Liver (tissue), 7 donors: ENCODE measurements at regions not wholly inside any gene's neighbourhood (a gene's known extent, or its start where the extent isn't known, plus 50 kb on each side); places are given as distances from the start of the nearest gene placed in this dataset.

ENCODE experiments used
- DNase-seq: peaks from one replicate; pipeline ENCODE4 v3.0.0-alpha.2; 2017; ENCODE audit warnings: low spot score
- H3K27ac ChIP-seq, 2 donors: one replicate each; pipeline ENCODE4 v1.7.0; 2013; ENCODE audit warnings: inconsistent platforms in 2 of 2, low read length in 2 of 2, control low read depth in 1 of 2, low read depth in 1 of 2, mild to moderate bottlenecking in 1 of 2
- H3K27me3 ChIP-seq, 4 donors: one replicate each; pipeline versions ENCODE4 v1.6.1 to v1.7.0; 2013; ENCODE audit warnings: low read length in 3 of 4, inconsistent platforms in 1 of 4, mild to moderate bottlenecking in 1 of 4, moderate library complexity in 1 of 4; ENCODE audit not compliant: control insufficient read depth in 4 of 4, insufficient read depth in 4 of 4
- H3K36me3 ChIP-seq, 4 donors: one replicate each; pipeline versions ENCODE4 v1.6.1 to v1.7.0; 2013; ENCODE audit warnings: low read length in 3 of 4, mild to moderate bottlenecking in 3 of 4, low read depth in 1 of 4, moderate library complexity in 1 of 4; ENCODE audit not compliant: control insufficient read depth in 4 of 4, insufficient read depth in 3 of 4
- H3K4me1 ChIP-seq, 4 donors: one replicate each; pipeline versions ENCODE4 v1.6.1 to v1.7.0; 2013; ENCODE audit warnings: low read length in 3 of 4, mild to moderate bottlenecking in 3 of 4, moderate library complexity in 1 of 4; ENCODE audit not compliant: control insufficient read depth in 4 of 4, insufficient read depth in 4 of 4
- H3K4me3 ChIP-seq, 3 donors: one replicate each; pipeline versions ENCODE4 v1.6.1 to v1.7.0; 2013; ENCODE audit warnings: low read length in 3 of 3, control low read depth in 1 of 3, low read depth in 1 of 3, mild to moderate bottlenecking in 1 of 3
- H3K9ac ChIP-seq, 2 donors: one replicate each; pipeline ENCODE4 v1.7.0; 2013; ENCODE audit warnings: low read length in 2 of 2, mild to moderate bottlenecking in 2 of 2, moderate library complexity in 2 of 2, control low read depth in 1 of 2, low read depth in 1 of 2
- H3K9me3 ChIP-seq, 4 donors: one replicate each; pipeline versions ENCODE4 v1.6.1 to v1.7.0; 2013; ENCODE audit warnings: low read length in 3 of 4; ENCODE audit not compliant: control insufficient read depth in 4 of 4
- ATF3 ChIP-seq: IDR thresholded peaks from 2 replicates; pipeline ENCODE4 v1.6.1; 2016; ENCODE audit warnings: antibody characterized with exemption
- HNF4A ChIP-seq, 2 donors: conservative IDR thresholded peaks; 2 replicates each; pipeline ENCODE4 v1.6.1; 2016; ENCODE audit warnings: antibody characterized with exemption in 2 of 2, mild to moderate bottlenecking in 2 of 2
- HNF4G ChIP-seq: IDR thresholded peaks from 2 replicates; pipeline ENCODE4 v1.6.1; 2016; ENCODE audit warnings: antibody characterized with exemption
- JUND ChIP-seq, 2 donors: IDR thresholded peaks; 2 replicates each; pipeline ENCODE4 v1.6.1; 2016; ENCODE audit warnings: antibody characterized with exemption in 2 of 2
- MAX ChIP-seq: IDR thresholded peaks from 2 replicates; pipeline ENCODE4 v1.6.1; 2016; ENCODE audit warnings: antibody characterized with exemption
- RAD21 ChIP-seq, 2 donors: IDR thresholded peaks; 2 replicates each; pipeline ENCODE4 v1.6.1; 2016; ENCODE audit warnings: antibody characterized with exemption in 2 of 2, mild to moderate bottlenecking in 2 of 2
- REST ChIP-seq: IDR thresholded peaks from 2 replicates; pipeline ENCODE4 v1.6.1; 2016; ENCODE audit warnings: antibody characterized with exemption, mild to moderate bottlenecking
- RXRA ChIP-seq, 2 donors: IDR thresholded peaks; 2 replicates each; pipeline ENCODE4 v1.6.1; 2017 to 2018; ENCODE audit warnings: antibody characterized with exemption in 2 of 2, mild to moderate bottlenecking in 1 of 2
- TAF1 ChIP-seq: conservative IDR thresholded peaks from 2 replicates; pipeline ENCODE4 v1.6.1; 2016; ENCODE audit warnings: antibody characterized with exemption, mild to moderate bottlenecking
- YY1 ChIP-seq: IDR thresholded peaks from 2 replicates; pipeline ENCODE4 v1.6.1; 2016; ENCODE audit warnings: antibody characterized with exemption, mild to moderate bottlenecking
- WGBS: extraction: QIAGEN DNeasy Blood & Tissue Kit; methylation state at CpG from one replicate; pipeline ENCODE4 v1.1.7; 2013; 5-methylcytosine and 5-hydroxymethylcytosine counted together
- TF ChIP-seq, protein P1 (sequence below): IDR thresholded peaks from 2 replicates; pipeline ENCODE4 v1.6.1; 2016; ENCODE audit warnings: antibody characterized with exemption
- donor health status: healthy.
- donor health status: healthy.
- donor health status: healthy.
- donor health status: healthy.

- 79% methylated on average over 6 of the region's 6 CpGs for WGBS
- Histone ChIP-seq H3K4me3 (no peak overlapping the region), H3K27me3 (peaks cover 0 to 4% (median 0%) of the 10 kb centered on the region in 4 donors), H3K9ac (no peak overlapping the region), H3K27ac (no peak overlapping the region), H3K9me3 (no peaks in the 10 kb centered on the region), H3K36me3 (no peaks in the 10 kb centered on the region), H3K4me1 (no peaks in the 10 kb centered on the region)
- no peak for DNase-seq
- TF ChIP-seq HNF4A (conservative IDR thresholded peaks at IDR 0.05) (no peak), RAD21 (IDR thresholded peaks at IDR 0.05) (no peak), HNF4G (no peak), TAF1 (no peak), REST (no peak)
- TF ChIP-seq, protein P1, sequence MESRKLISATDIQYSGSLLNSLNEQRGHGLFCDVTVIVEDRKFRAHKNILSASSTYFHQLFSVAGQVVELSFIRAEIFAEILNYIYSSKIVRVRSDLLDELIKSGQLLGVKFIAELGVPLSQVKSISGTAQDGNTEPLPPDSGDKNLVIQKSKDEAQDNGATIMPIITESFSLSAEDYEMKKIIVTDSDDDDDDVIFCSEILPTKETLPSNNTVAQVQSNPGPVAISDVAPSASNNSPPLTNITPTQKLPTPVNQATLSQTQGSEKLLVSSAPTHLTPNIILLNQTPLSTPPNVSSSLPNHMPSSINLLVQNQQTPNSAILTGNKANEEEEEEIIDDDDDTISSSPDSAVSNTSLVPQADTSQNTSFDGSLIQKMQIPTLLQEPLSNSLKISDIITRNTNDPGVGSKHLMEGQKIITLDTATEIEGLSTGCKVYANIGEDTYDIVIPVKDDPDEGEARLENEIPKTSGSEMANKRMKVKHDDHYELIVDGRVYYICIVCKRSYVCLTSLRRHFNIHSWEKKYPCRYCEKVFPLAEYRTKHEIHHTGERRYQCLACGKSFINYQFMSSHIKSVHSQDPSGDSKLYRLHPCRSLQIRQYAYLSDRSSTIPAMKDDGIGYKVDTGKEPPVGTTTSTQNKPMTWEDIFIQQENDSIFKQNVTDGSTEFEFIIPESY, result no peak
Measured at GRCh38 chr14:56902385-56902784, 92.1 kb upstream of the OTX2 start.

DNA sequence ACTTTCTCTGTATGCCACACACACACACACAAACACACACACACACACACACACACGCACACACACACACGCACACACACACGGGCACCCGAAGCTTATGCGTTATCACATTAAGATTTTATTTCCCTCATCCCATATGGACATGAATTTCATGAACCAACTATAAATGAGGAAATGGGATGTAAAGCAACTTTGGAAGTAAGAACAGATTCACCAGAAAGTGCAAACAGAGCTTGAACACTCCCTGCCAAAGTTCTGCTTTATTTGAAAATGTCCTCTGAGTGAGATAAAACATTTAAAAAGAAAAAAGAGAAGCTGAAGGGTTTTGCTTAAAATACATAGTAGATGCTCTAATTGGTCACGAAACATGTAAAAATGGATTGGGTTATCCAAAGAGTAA is 90.4 kb upstream of the OTX2 start:
- WGBS, result 71% methylated on average over 6 of the region's 6 CpGs
- H3K4me3 ChIP-seq, result no peak overlapping the region
- DNase-seq, result no peak

GRCh38 chr14:56899829-56900228 is 89.5 kb upstream of the OTX2 start:
- Histone ChIP-seq H3K4me3 (no peak overlapping the region), H3K27me3 (peaks cover 0 to 4% (median 0%) of the 10 kb centered on the region in 4 donors), H3K36me3 (no peaks in the 10 kb centered on the region), H3K27ac (no peak overlapping the region), H3K9ac (no peak overlapping the region), H3K9me3 (no peaks in the 10 kb centered on the region), H3K4me1 (no peaks in the 10 kb centered on the region)
- no peak for DNase-seq
- 55% methylated on average over 3 of the region's 3 CpGs for WGBS
- TF ChIP-seq YY1, result no peak
- no peak for TF ChIP-seq RXRA (IDR thresholded peaks at IDR 0.05)
- no peak for TF ChIP-seq HNF4G
- TF ChIP-seq JUND (IDR thresholded peaks at IDR 0.05), result no peak

More for the DNA sequence above, 90.4 kb upstream of the OTX2 start:
- H3K9me3 ChIP-seq, result no peaks in the 10 kb centered on the region
- TF ChIP-seq RAD21 (IDR thresholded peaks at IDR 0.05), result no peak
- no peak for TF ChIP-seq ATF3
- TF ChIP-seq RXRA (IDR thresholded peaks at IDR 0.05), result no peak
- no peak for TF ChIP-seq MAX
- H3K4me1 ChIP-seq, result no peaks in the 10 kb centered on the region
- H3K36me3 ChIP-seq, result no peaks in the 10 kb centered on the region
- H3K9ac ChIP-seq, result no peak overlapping the region
- peaks cover 0 to 4% (median 0%) of the 10 kb centered on the region in 4 donors for H3K27me3 ChIP-seq
- no peak overlapping the region for H3K27ac ChIP-seq
